OCI-LY3 (cell line): ENCODE measurements at regions not wholly inside any gene's neighbourhood (a gene's known extent, or its start where the extent isn't known, plus 50 kb on each side); places are given as distances from the start of the nearest gene placed in this dataset.

Source experiments
- H2AFZ ChIP-seq: fragments of 200-600, 300-600 bp; shearing (Covaris generic); 2 replicates; pipeline ENCODE4 v1.6.0; 2014; ENCODE audit warnings: antibody characterized with exemption, low read depth, low read length
- H3K27ac ChIP-seq: fragments of 200-600, 300-600 bp; sonication (generic); 2 replicates; pipeline ENCODE4 v1.5.1; 2014; ENCODE audit warnings: mild to moderate bottlenecking, low read length, moderate library complexity, mixed read lengths
- H3K27me3 ChIP-seq: fragments of 200-600, 300-600 bp; sonication (generic); 2 replicates; pipeline ENCODE4 v1.6.1; 2014; ENCODE audit warnings: low read depth, low read length, mixed read lengths
- H3K36me3 ChIP-seq: fragments of 200-600, 300-600 bp; sonication (generic); replicated peaks from 2 replicates; pipeline ENCODE3; 2014; ENCODE audit warnings: low read depth, low read length, mixed read lengths
- H3K4me1 ChIP-seq: fragments of 300-600, 200-600 bp; sonication (generic); 2 replicates; pipeline ENCODE4 v1.6.1; 2014; ENCODE audit warnings: low read length, mixed read lengths
- H3K4me2 ChIP-seq: fragments of 200-600, 300-600 bp; sonication (generic); 2 replicates; pipeline ENCODE4 v1.6.1; 2014; ENCODE audit warnings: low read length, mixed read lengths
- H3K4me3 ChIP-seq: fragments of 300-600, 200-600 bp; sonication (generic); 2 replicates; pipeline ENCODE4 v1.5.1; 2014; ENCODE audit warnings: antibody characterized with exemption, mild to moderate bottlenecking, low read length, moderate library complexity
- H3K79me2 ChIP-seq: fragments of 300-600, 200-600 bp; shearing (Covaris generic); 2 replicates; pipeline ENCODE4 v1.6.1; 2014; ENCODE audit warnings: mild to moderate bottlenecking, low read length, mixed read lengths
- H3K9ac ChIP-seq: fragments of 300-600, 200-600 bp; shearing (Covaris generic); 2 replicates; pipeline ENCODE4 v1.6.0; 2014; ENCODE audit warnings: mild to moderate bottlenecking, low read length, moderate library complexity
- H3K9me3 ChIP-seq: fragments of 200-600, 300-600 bp; shearing (Covaris generic); 2 replicates; pipeline ENCODE4 v1.6.1; 2014; ENCODE audit warnings: low read length, mixed read lengths; ENCODE audit not compliant: insufficient read depth
- H4K20me1 ChIP-seq: fragments of 200-600, 300-600 bp; sonication (generic); 2 replicates; pipeline ENCODE4 v1.6.1; 2016; ENCODE audit warnings: low read length, mixed read lengths; ENCODE audit not compliant: insufficient read depth
- EZH2phosphoT487 ChIP-seq: fragments of 200-600 bp; shearing (Covaris generic); IDR thresholded peaks from 2 replicates; pipeline ENCODE4 v1.6.1; 2018; ENCODE audit warnings: antibody characterized with exemption, mixed run types, low read depth
- TF ChIP-seq, protein P1 (sequence below): fragments of 200-600, 300-600 bp; sonication (generic); IDR thresholded peaks from 2 replicates; pipeline ENCODE4 v1.5.1; 2014; ENCODE audit warnings: antibody characterized with exemption, low read length, low read depth

DNA sequence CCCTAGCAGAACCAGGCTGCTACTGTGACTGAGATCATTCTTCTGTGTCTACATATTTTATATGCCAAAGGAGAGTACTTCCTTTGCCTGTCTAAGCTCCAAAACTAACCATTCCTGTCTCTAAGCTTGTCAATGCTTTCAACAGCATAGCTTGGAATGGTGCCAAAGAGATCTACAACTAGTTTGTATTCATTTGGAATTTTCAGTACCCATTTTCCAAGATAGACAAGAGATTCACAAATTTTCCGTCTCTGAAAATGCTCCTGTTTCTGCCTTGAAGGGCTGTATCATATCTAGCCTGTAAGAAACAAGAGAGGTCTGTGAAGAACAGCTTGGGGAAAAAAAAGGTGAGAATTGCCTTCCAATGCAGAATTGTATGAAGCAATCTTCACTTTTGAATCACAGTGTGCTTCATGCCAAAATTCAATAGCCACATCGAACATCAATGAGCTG, 334.4 kb upstream of the ACTBL2 start:
- H3K27me3 ChIP-seq, result no peaks in the 10 kb centered on the region
- H3K79me2 ChIP-seq, result no peaks in the 10 kb centered on the region
- no peak overlapping the region for H3K4me3 ChIP-seq
- TF ChIP-seq, protein P1, sequence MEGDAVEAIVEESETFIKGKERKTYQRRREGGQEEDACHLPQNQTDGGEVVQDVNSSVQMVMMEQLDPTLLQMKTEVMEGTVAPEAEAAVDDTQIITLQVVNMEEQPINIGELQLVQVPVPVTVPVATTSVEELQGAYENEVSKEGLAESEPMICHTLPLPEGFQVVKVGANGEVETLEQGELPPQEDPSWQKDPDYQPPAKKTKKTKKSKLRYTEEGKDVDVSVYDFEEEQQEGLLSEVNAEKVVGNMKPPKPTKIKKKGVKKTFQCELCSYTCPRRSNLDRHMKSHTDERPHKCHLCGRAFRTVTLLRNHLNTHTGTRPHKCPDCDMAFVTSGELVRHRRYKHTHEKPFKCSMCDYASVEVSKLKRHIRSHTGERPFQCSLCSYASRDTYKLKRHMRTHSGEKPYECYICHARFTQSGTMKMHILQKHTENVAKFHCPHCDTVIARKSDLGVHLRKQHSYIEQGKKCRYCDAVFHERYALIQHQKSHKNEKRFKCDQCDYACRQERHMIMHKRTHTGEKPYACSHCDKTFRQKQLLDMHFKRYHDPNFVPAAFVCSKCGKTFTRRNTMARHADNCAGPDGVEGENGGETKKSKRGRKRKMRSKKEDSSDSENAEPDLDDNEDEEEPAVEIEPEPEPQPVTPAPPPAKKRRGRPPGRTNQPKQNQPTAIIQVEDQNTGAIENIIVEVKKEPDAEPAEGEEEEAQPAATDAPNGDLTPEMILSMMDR, result no peak
- TF ChIP-seq EZH2phosphoT487, result no peak
- H3K27ac ChIP-seq, result no peak overlapping the region
- no peaks in the 10 kb centered on the region for H3K36me3 ChIP-seq
- no peak overlapping the region for H3K4me2 ChIP-seq
- H3K4me1 ChIP-seq, result no peaks in the 10 kb centered on the region
- no peak overlapping the region for H2AFZ ChIP-seq
- no peaks in the 10 kb centered on the region for H4K20me1 ChIP-seq
- H3K9me3 ChIP-seq, result no peaks in the 10 kb centered on the region
- no peak overlapping the region for H3K9ac ChIP-seq

DNA sequence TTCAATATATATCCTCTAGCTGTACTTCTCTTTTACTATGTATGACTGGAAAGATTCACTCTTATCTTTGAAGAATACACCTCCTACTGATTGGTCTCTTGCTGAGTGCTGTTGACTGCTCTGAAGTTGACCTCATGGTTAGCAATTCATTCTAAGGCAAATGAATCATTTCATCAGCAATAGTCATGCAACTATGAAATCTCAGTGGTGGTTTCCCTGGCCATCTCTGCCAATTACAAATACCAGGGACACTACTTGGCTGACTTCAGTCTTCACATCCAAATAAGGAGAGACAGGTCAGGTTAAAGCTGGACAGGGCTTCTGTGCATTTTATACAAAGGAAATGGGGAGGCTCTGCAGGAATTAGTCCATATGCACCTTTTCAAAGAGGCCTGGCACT, 333.5 kb upstream of the ACTBL2 start:
- Histone ChIP-seq H3K36me3 (no peaks in the 10 kb centered on the region), H3K27me3 (no peaks in the 10 kb centered on the region), H3K79me2 (no peaks in the 10 kb centered on the region), H4K20me1 (no peaks in the 10 kb centered on the region), H3K4me3 (no peak overlapping the region), H3K9me3 (no peaks in the 10 kb centered on the region), H3K9ac (no peak overlapping the region), H3K4me1 (no peaks in the 10 kb centered on the region), H3K4me2 (no peak overlapping the region), H2AFZ (no peak overlapping the region), H3K27ac (no peak overlapping the region)
- no peak for TF ChIP-seq EZH2phosphoT487
- TF ChIP-seq, protein P1, result no peak

DNA sequence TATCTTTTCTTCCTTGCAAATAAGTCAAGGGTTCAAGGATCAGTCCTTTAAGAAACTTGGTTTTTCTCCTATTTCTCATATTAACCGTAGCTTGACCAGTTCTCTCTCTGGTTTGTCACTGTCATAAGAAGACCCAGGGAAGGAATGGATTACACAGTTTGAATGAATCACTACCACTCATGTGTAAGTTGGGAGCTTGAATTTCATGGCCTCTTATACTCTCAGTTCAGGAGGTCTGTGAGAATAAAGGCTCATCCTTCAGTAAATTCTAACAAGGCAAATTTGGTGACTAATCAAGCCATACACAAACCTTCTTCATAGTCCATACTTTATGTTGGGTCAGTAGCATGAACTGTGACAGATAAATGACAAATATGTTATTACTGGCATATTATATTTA, 323.1 kb upstream of the ACTBL2 start:
- TF ChIP-seq EZH2phosphoT487, result no peak
- TF ChIP-seq, protein P1, result no peak
- no peak overlapping the region for H2AFZ ChIP-seq
- no peak overlapping the region for H3K4me3 ChIP-seq
- H3K9me3 ChIP-seq, result no peaks in the 10 kb centered on the region
- H3K36me3 ChIP-seq, result no peaks in the 10 kb centered on the region
- H3K79me2 ChIP-seq, result no peaks in the 10 kb centered on the region
- no peaks in the 10 kb centered on the region for H3K27me3 ChIP-seq
- H3K4me2 ChIP-seq, result no peak overlapping the region
- H3K4me1 ChIP-seq, result no peaks in the 10 kb centered on the region
- no peak overlapping the region for H3K27ac ChIP-seq
- H3K9ac ChIP-seq, result no peak overlapping the region
- no peaks in the 10 kb centered on the region for H4K20me1 ChIP-seq

- Histone ChIP-seq H4K20me1 (no peaks in the 10 kb centered on the region), H3K4me3 (no peak overlapping the region), H3K9ac (no peak overlapping the region), H2AFZ (no peak overlapping the region), H3K36me3 (no peaks in the 10 kb centered on the region), H3K27me3 (no peaks in the 10 kb centered on the region), H3K79me2 (no peaks in the 10 kb centered on the region), H3K4me2 (no peak overlapping the region), H3K4me1 (no peaks in the 10 kb centered on the region), H3K27ac (no peak overlapping the region), H3K9me3 (no peaks in the 10 kb centered on the region)
- TF ChIP-seq, protein P1, result no peak
- no peak for TF ChIP-seq EZH2phosphoT487
These were observed 322.6 kb upstream of the ACTBL2 start for GRCh38 chr5:57805170-57805569.
